ENCODE measurements at regions not wholly inside any gene's neighbourhood (a gene's known extent, or its start where the extent isn't known, plus 50 kb on each side); places are given as distances from the start of the nearest gene placed in this dataset.

DNA sequence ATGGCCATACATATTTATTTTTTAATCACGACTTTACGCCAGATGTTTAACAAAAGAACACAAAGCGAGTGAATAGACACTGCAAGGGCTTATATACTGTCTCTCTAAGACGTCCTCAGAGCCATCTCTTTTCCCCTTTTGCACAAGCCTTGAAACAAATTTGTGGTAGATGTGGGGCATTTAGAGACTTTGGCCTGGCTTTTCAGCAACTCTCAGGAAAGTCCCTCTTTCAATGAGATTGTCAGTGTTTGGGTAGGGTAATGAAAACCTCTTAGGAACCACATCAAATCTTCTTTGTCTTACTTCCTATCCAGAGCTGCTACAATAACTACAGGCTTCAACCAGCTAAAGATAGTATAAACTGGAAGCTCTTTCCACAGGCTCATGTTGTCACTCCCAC lies 380.0 kb downstream of the ANXA1 start:
- H3K4me1 ChIP-seq (ENCODE audit: insufficient read depth, low read length, poor library complexity, severe bottlenecking), result no peaks in the 10 kb centered on the region
- no peaks in the 10 kb centered on the region for H4K20me1 ChIP-seq (ENCODE audit: insufficient read depth, low read length, poor library complexity, severe bottlenecking)
- no peaks in the 10 kb centered on the region for H3K9me3 ChIP-seq (ENCODE audit: insufficient read depth, low read depth, low read length)
- no peak overlapping the region for H2AFZ ChIP-seq (ENCODE audit: low read length)
- no peak overlapping the region for H3K9ac ChIP-seq (ENCODE audit: low read depth, low read length, poor library complexity, severe bottlenecking)
- no peaks in the 10 kb centered on the region for H3K27me3 ChIP-seq (ENCODE audit: insufficient read depth, low read length, poor library complexity, severe bottlenecking)
- no peak overlapping the region for H3K4me3 ChIP-seq (ENCODE audit: low read length, poor library complexity, severe bottlenecking)
- H3K4me2 ChIP-seq (ENCODE audit: low read depth, low read length, poor library complexity, severe bottlenecking), result no peak overlapping the region
- H3K9me2 ChIP-seq (replicated peaks; ENCODE audit: low read depth, low read length), result no peaks in the 10 kb centered on the region
- no peak for TF ChIP-seq EZH2phosphoT487 (IDR thresholded peaks at IDR 0.05; ENCODE audit: borderline replicate concordance)
- TF ChIP-seq, protein P1, sequence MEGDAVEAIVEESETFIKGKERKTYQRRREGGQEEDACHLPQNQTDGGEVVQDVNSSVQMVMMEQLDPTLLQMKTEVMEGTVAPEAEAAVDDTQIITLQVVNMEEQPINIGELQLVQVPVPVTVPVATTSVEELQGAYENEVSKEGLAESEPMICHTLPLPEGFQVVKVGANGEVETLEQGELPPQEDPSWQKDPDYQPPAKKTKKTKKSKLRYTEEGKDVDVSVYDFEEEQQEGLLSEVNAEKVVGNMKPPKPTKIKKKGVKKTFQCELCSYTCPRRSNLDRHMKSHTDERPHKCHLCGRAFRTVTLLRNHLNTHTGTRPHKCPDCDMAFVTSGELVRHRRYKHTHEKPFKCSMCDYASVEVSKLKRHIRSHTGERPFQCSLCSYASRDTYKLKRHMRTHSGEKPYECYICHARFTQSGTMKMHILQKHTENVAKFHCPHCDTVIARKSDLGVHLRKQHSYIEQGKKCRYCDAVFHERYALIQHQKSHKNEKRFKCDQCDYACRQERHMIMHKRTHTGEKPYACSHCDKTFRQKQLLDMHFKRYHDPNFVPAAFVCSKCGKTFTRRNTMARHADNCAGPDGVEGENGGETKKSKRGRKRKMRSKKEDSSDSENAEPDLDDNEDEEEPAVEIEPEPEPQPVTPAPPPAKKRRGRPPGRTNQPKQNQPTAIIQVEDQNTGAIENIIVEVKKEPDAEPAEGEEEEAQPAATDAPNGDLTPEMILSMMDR (conservative IDR thresholded peaks at IDR 0.05; ENCODE audit: low read length), result no peak
- H3K36me3 ChIP-seq (ENCODE audit: insufficient read depth, low read length), result no peaks in the 10 kb centered on the region
- H3F3A ChIP-seq (ENCODE audit: low read depth), result no peaks in the 10 kb centered on the region
- no peaks in the 10 kb centered on the region for H3K79me2 ChIP-seq (ENCODE audit: insufficient read depth, low read length)

DNA sequence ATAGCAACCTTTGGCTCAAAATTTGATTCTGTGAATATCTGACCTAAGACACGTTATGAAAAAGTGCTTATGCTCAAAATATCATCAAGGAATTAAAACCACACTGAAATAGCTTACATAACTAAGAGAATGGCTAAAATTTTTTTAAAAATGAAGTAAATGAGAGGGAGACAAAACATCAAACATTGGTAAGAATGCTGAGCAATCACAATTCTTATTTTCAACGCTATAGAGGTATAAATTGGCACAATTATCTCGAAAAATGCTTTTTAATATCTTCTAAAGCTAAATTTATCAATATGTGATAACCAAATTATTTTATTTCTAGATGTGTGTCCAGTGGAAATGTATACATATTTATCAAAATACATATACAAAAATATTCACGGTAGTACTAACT lies 381.3 kb downstream of the ANXA1 start:
- no peak overlapping the region for H3K4me2 ChIP-seq (ENCODE audit: low read depth, low read length, poor library complexity, severe bottlenecking)
- H3K9ac ChIP-seq (ENCODE audit: low read depth, low read length, poor library complexity, severe bottlenecking), result no peak overlapping the region
- no peak overlapping the region for H3K4me3 ChIP-seq (ENCODE audit: low read length, poor library complexity, severe bottlenecking)
- no peaks in the 10 kb centered on the region for H3K27me3 ChIP-seq (ENCODE audit: insufficient read depth, low read length, poor library complexity, severe bottlenecking)
- H3K9me2 ChIP-seq (replicated peaks; ENCODE audit: low read depth, low read length), result no peaks in the 10 kb centered on the region
- no peaks in the 10 kb centered on the region for H3K36me3 ChIP-seq (ENCODE audit: insufficient read depth, low read length)
- no peaks in the 10 kb centered on the region for H3K79me2 ChIP-seq (ENCODE audit: insufficient read depth, low read length)
- no peak for TF ChIP-seq EZH2phosphoT487 (IDR thresholded peaks at IDR 0.05; ENCODE audit: borderline replicate concordance)
- TF ChIP-seq, protein P1 (conservative IDR thresholded peaks at IDR 0.05; ENCODE audit: low read length), result no peak
- H4K20me1 ChIP-seq (ENCODE audit: insufficient read depth, low read length, poor library complexity, severe bottlenecking), result no peaks in the 10 kb centered on the region
- no peaks in the 10 kb centered on the region for H3K4me1 ChIP-seq (ENCODE audit: insufficient read depth, low read length, poor library complexity, severe bottlenecking)
- no peak overlapping the region for H2AFZ ChIP-seq (ENCODE audit: low read length)
- H3K9me3 ChIP-seq (ENCODE audit: insufficient read depth, low read depth, low read length), result no peaks in the 10 kb centered on the region
- no peaks in the 10 kb centered on the region for H3F3A ChIP-seq (ENCODE audit: low read depth)

DNA sequence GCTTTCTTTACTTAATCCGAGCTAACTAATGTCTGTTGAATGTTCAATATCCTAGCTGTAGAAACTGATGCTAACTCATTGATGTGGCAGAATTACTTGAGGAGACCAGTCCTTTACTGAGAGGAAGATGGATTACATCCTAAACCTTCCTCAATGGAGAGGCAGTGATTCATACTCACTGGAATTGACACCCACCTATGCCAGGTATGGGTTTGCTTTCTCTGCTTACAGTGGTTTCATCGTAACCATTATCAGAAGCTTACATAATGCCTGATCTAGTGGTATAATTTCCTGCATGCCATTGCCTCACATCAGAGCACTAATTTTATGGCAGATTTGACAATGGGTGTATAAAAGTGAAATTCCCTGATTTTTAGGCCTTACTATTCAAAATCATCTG lies 384.7 kb downstream of the ANXA1 start:
- no peaks in the 10 kb centered on the region for H3K27me3 ChIP-seq (ENCODE audit: insufficient read depth, low read length, poor library complexity, severe bottlenecking)

More for the DNA sequence above, 384.7 kb downstream of the ANXA1 start:
- no peaks in the 10 kb centered on the region for H3F3A ChIP-seq (ENCODE audit: low read depth)
- no peak overlapping the region for H3K9ac ChIP-seq (ENCODE audit: low read depth, low read length, poor library complexity, severe bottlenecking)
- no peak overlapping the region for H3K4me3 ChIP-seq (ENCODE audit: low read length, poor library complexity, severe bottlenecking)
- H4K20me1 ChIP-seq (ENCODE audit: insufficient read depth, low read length, poor library complexity, severe bottlenecking), result no peaks in the 10 kb centered on the region
- no peaks in the 10 kb centered on the region for H3K4me1 ChIP-seq (ENCODE audit: insufficient read depth, low read length, poor library complexity, severe bottlenecking)
- no peaks in the 10 kb centered on the region for H3K9me3 ChIP-seq (ENCODE audit: insufficient read depth, low read depth, low read length)
- no peaks in the 10 kb centered on the region for H3K9me2 ChIP-seq (replicated peaks; ENCODE audit: low read depth, low read length)
- no peaks in the 10 kb centered on the region for H3K79me2 ChIP-seq (ENCODE audit: insufficient read depth, low read length)
- TF ChIP-seq, protein P1 (conservative IDR thresholded peaks at IDR 0.05; ENCODE audit: low read length), result no peak
- no peak for TF ChIP-seq EZH2phosphoT487 (IDR thresholded peaks at IDR 0.05; ENCODE audit: borderline replicate concordance)
- H3K36me3 ChIP-seq (ENCODE audit: insufficient read depth, low read length), result no peaks in the 10 kb centered on the region
- no peak overlapping the region for H2AFZ ChIP-seq (ENCODE audit: low read length)
- H3K4me2 ChIP-seq (ENCODE audit: low read depth, low read length, poor library complexity, severe bottlenecking), result no peak overlapping the region

Data from Loucy (cell line).